BLaER1 (cell line): ENCODE measurements at regions not wholly inside any gene's neighbourhood (a gene's known extent, or its start where the extent isn't known, plus 50 kb on each side); places are given as distances from the start of the nearest gene placed in this dataset.

Source experiments
- H3K27ac ChIP-seq: shearing (Covaris generic); formaldehyde crosslinking; 2 replicates; pipeline ENCODE4 v1.8.1; 2022
- H3K27me3 ChIP-seq: shearing (Covaris generic); formaldehyde crosslinking; 2 replicates; pipeline ENCODE4 v1.8.1; 2022
- H3K36me3 ChIP-seq: shearing (Covaris generic); formaldehyde crosslinking; 2 replicates; pipeline ENCODE4 v1.8.1; 2022
- H3K4me1 ChIP-seq: shearing (Covaris generic); formaldehyde crosslinking; 2 replicates; pipeline ENCODE4 v1.8.1; 2022
- H3K4me2 ChIP-seq: shearing (Covaris generic); formaldehyde crosslinking; 2 replicates; pipeline ENCODE4 v1.8.1; 2022
- H3K4me3 ChIP-seq: shearing (Covaris generic); formaldehyde crosslinking; 2 replicates; pipeline ENCODE4 v1.8.1; 2022
- H3K9ac ChIP-seq: shearing (Covaris generic); formaldehyde crosslinking; 2 replicates; pipeline ENCODE4 v1.8.1; 2022
- H3K9me3 ChIP-seq: shearing (Covaris generic); formaldehyde crosslinking; 2 replicates; pipeline ENCODE4 v1.8.1; 2022
- H4K20me1 ChIP-seq: shearing (Covaris generic); formaldehyde crosslinking; 2 replicates; pipeline ENCODE4 v1.8.1; 2022
- Cebpa-rat ChIP-seq: shearing (Covaris generic); IDR thresholded peaks from 2 replicates; pipeline ENCODE4 v1.8.1; 2022

GRCh38 chr5:142441616-142442015 is 116.8 kb upstream of the SPRY4 start:
- no peak overlapping the region for H3K4me3 ChIP-seq
- H3K36me3 ChIP-seq, result no peaks in the 10 kb centered on the region

GRCh38 chr5:142439207-142439860 is 114.5 kb upstream of the SPRY4 start:
- H4K20me1 ChIP-seq, result no peaks in the 10 kb centered on the region
- no peaks in the 10 kb centered on the region for H3K36me3 ChIP-seq
- no peaks in the 10 kb centered on the region for H3K27me3 ChIP-seq
- no peak overlapping the region for H3K9ac ChIP-seq
- TF ChIP-seq Cebpa-rat, result no peak
- no peak overlapping the region for H3K4me3 ChIP-seq
- no peak overlapping the region for H3K27ac ChIP-seq
- H3K4me2 ChIP-seq, result peak overlapping the region; percentile 58
- H3K4me1 ChIP-seq, result peaks cover 38% of the 10 kb centered on the region
- H3K9me3 ChIP-seq, result no peaks in the 10 kb centered on the region

More at GRCh38 chr5:142441616-142442015, 116.8 kb upstream of the SPRY4 start:
- Histone ChIP-seq H3K9me3 (no peaks in the 10 kb centered on the region), H3K9ac (no peak overlapping the region), H4K20me1 (no peaks in the 10 kb centered on the region), H3K4me1 (peaks cover 38% of the 10 kb centered on the region), H3K27ac (no peak overlapping the region), H3K27me3 (no peaks in the 10 kb centered on the region), H3K4me2 (peak overlapping the region; percentile 8; the same call in 1 of the 2 replicates)
- no peak for TF ChIP-seq Cebpa-rat

- no peaks in the 10 kb centered on the region for H3K27me3 ChIP-seq
- H3K9me3 ChIP-seq, result no peaks in the 10 kb centered on the region
- no peaks in the 10 kb centered on the region for H3K36me3 ChIP-seq
- no peak for TF ChIP-seq Cebpa-rat
- peaks cover 46% of the 10 kb centered on the region for H3K4me1 ChIP-seq
- H3K9ac ChIP-seq, result no peak overlapping the region
- H3K27ac ChIP-seq, result no peak overlapping the region
- peak overlapping the region; percentile 58 for H3K4me2 ChIP-seq
- no peaks in the 10 kb centered on the region for H4K20me1 ChIP-seq
- no peak overlapping the region for H3K4me3 ChIP-seq
These were observed 113.8 kb upstream of the SPRY4 start for GRCh38 chr5:142438573-142438972.

GRCh38 chr5:142437563-142437962 is 112.7 kb upstream of the SPRY4 start:
- TF ChIP-seq Cebpa-rat, result no peak
- Histone ChIP-seq H3K9me3 (no peaks in the 10 kb centered on the region), H3K4me2 (no peak overlapping the region), H4K20me1 (no peaks in the 10 kb centered on the region), H3K36me3 (no peaks in the 10 kb centered on the region), H3K27me3 (no peaks in the 10 kb centered on the region), H3K9ac (no peak overlapping the region), H3K4me3 (no peak overlapping the region), H3K27ac (no peak overlapping the region), H3K4me1 (peaks cover 56% of the 10 kb centered on the region)

- Histone ChIP-seq H3K27me3 (no peaks in the 10 kb centered on the region), H3K4me1 (peaks cover 58% of the 10 kb centered on the region), H3K27ac (no peak overlapping the region), H3K4me3 (no peak overlapping the region), H3K9ac (no peak overlapping the region), H3K36me3 (no peaks in the 10 kb centered on the region), H3K4me2 (no peak overlapping the region), H4K20me1 (no peaks in the 10 kb centered on the region), H3K9me3 (no peaks in the 10 kb centered on the region)
- TF ChIP-seq Cebpa-rat, result no peak
These were observed 110.7 kb upstream of the SPRY4 start for GRCh38 chr5:142435410-142436115.

GRCh38 chr5:142434322-142434612 is 109.4 kb upstream of the SPRY4 start:
- no peaks in the 10 kb centered on the region for H4K20me1 ChIP-seq
- H3K27me3 ChIP-seq, result no peaks in the 10 kb centered on the region
- no peak overlapping the region for H3K9ac ChIP-seq
- no peaks in the 10 kb centered on the region for H3K9me3 ChIP-seq
- no peaks in the 10 kb centered on the region for H3K36me3 ChIP-seq
- no peak overlapping the region for H3K27ac ChIP-seq
- TF ChIP-seq Cebpa-rat, result no peak
- peaks cover 59% of the 10 kb centered on the region for H3K4me1 ChIP-seq
- no peak overlapping the region for H3K4me3 ChIP-seq
- H3K4me2 ChIP-seq, result peak overlapping the region; percentile 72

- H3K27me3 ChIP-seq, result no peaks in the 10 kb centered on the region
- peak overlapping the region; percentile 72 for H3K4me2 ChIP-seq
- no peak overlapping the region for H3K27ac ChIP-seq
- no peak overlapping the region for H3K4me3 ChIP-seq
- H3K9ac ChIP-seq, result no peak overlapping the region
- H3K36me3 ChIP-seq, result no peaks in the 10 kb centered on the region
- peaks cover 59% of the 10 kb centered on the region for H3K4me1 ChIP-seq
- no peak for TF ChIP-seq Cebpa-rat
- H4K20me1 ChIP-seq, result no peaks in the 10 kb centered on the region
- H3K9me3 ChIP-seq, result no peaks in the 10 kb centered on the region
These were observed 108.9 kb upstream of the SPRY4 start for GRCh38 chr5:142433526-142434321.

GRCh38 chr5:142432961-142433360 is 108.1 kb upstream of the SPRY4 start:
- Histone ChIP-seq H3K27ac (peak overlapping the region; percentile 13; the same call in 1 of the 2 replicates), H3K4me1 (peaks cover 59% of the 10 kb centered on the region), H3K27me3 (no peaks in the 10 kb centered on the region), H3K4me2 (peak overlapping the region; percentile 72), H3K9ac (0 out of 2 replicates have a peak overlapping the region, but pooled peaks have one; percentile 16), H3K36me3 (no peaks in the 10 kb centered on the region), H4K20me1 (no peaks in the 10 kb centered on the region), H3K4me3 (no peak overlapping the region), H3K9me3 (no peaks in the 10 kb centered on the region)
- TF ChIP-seq Cebpa-rat, result no peak

- H3K36me3 ChIP-seq, result no peaks in the 10 kb centered on the region
- H4K20me1 ChIP-seq, result no peaks in the 10 kb centered on the region
- H3K27me3 ChIP-seq, result no peaks in the 10 kb centered on the region
- no peaks in the 10 kb centered on the region for H3K9me3 ChIP-seq
- no peak overlapping the region for H3K4me3 ChIP-seq
- H3K27ac ChIP-seq, result peak overlapping the region; percentile 13; the same call in 1 of the 2 replicates
- H3K4me2 ChIP-seq, result peak overlapping the region; percentile 72
- no peak for TF ChIP-seq Cebpa-rat
- 0 out of 2 replicates have a peak overlapping the region, but pooled peaks have one; percentile 16 for H3K9ac ChIP-seq
- H3K4me1 ChIP-seq, result peaks cover 60% of the 10 kb centered on the region
These were observed 107.6 kb upstream of the SPRY4 start for GRCh38 chr5:142432369-142432863.
